GOT3 (cell line): ENCODE measurements at regions not wholly inside any gene's neighbourhood (a gene's known extent, or its start where the extent isn't known, plus 50 kb on each side); places are given as distances from the start of the nearest gene placed in this dataset.
"Not testable (repeated sequence)": the region's sequence is repeated elsewhere in the genome, so short reads cannot be mapped to it uniquely, and the experiment has no call there.

Source experiments
- DNase-seq: peaks from one replicate; lab custom pipeline; 2025; ENCODE audit warnings: mixed read lengths; lab: John Stamatoyannopoulos, UW

- DNase-seq, result no peak
Measured at GRCh38 chr2:161067846-161068350, 92.3 kb upstream of the TANK start.

- DNase-seq, result no peak
Measured at GRCh38 chr2:161068670-161069069, 91.6 kb upstream of the TANK start.

DNA sequence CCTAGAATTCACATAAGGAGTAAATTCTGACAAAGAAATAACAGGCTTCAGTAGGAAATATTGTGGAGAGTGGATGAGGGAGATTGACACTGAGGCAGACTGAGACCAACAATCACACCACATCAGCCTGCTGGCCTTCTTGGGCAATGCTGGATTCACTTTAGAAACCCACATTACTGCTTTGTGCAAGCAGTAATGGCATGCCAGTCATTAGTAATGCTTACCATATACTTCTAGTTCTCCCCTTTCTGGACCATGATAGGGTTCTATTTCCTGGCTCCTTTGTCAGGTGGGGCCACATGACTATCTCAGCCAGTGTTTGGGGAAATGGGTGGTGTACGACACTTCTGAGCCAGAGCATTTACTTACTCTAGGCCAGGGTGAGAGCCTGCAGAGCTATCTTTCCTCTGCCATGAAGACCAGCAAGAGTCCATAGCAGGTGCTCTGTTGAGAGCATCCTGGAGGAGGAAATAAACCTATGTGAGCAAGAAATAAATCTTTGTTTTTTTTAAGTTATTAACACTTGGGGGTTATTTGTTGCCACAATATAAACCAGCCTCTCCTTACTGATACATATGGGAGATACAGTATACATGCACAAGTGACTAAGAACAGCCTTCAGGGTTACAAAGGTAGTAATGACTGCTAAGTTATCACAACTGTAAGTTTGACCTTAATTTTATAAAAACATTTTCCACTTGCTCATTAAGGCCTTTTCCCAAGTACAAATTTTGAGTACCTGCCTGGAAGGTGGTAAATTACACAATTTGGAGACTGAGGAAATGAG, 89.3 kb upstream of the TANK start:
- no peak for DNase-seq

- not testable (repeated sequence) for DNase-seq
Measured at GRCh38 chr2:161072436-161072835, 87.8 kb upstream of the TANK start.

- no peak for DNase-seq
Measured at GRCh38 chr2:161075701-161076100, 84.5 kb upstream of the TANK start.

DNA sequence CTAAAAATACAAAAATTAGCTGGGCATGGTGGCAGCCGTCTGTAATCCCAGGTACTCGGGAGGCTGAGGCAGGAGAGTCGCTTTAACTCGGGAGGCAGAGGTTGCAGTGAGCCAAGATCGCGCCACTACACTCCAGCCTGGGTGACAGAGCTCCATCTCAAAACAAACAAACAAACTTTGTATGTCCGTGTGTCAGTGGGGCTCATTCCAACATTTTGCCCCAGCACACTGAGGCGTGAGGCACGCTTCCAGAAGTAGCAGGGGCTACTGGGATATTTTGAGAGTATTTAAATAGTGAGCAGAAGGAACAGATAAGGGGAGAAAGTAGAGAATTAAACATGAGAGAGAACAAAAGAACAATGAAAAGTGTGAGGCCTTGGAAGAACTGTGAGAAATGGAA, 83.3 kb upstream of the TANK start:
- DNase-seq, result no peak

- no peak for DNase-seq
Measured at GRCh38 chr2:161077367-161078210, 82.6 kb upstream of the TANK start.

GRCh38 chr2:161078211-161078539, 82.1 kb upstream of the TANK start:
- DNase-seq, result no peak

DNA sequence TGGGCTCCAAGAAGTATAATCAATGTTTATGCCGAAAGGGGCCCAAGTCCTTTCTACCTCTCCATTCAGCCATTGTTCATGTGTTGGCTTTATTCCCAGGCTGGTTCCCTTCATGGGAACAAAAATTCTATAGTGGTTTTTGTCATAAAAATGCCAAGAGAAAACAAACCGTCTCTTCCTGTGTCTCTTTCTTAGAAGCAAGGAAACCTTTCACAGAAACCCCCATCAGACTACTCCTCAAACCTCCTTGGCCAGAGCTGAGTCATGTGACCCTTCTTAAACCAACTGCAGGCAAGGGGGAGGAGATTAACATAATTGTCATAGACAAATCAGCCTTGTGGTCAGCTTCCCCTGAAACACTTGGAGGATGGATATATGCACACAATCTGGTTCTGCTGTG, 75.1 kb upstream of the TANK start:
- no peak for DNase-seq

DNA sequence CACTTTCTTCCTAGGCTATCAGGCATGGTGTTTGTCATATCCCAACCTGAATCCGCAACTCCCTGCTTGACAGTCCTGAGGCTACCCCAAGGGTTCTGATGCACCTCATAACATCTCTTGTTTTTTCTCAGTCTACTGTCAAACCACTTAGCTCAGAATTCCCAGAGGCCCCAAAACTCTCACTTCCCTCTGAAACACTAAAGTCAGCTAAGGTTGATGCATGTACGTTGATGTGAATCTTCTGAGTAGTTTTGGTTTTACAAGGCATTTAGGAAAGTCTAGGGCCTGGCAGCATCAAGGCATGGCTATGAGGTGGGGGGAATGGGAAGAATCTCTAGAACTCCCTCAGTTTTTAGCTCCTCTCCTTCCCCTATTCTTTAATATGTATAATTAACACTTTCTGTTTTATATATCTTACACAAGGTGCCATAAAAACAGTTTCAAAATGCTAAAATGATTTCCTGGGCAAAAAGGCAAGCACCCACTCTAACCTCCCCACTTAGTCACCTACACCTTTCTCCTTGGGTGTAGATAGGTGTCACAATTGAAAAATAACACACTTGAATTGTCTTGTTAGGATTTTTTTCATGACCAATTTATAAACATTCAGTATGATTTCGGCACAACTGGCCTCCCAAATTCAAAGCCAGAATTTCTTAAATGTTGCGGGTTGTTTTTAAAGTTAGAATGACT, 71.4 kb upstream of the TANK start:
- no peak for DNase-seq

DNA sequence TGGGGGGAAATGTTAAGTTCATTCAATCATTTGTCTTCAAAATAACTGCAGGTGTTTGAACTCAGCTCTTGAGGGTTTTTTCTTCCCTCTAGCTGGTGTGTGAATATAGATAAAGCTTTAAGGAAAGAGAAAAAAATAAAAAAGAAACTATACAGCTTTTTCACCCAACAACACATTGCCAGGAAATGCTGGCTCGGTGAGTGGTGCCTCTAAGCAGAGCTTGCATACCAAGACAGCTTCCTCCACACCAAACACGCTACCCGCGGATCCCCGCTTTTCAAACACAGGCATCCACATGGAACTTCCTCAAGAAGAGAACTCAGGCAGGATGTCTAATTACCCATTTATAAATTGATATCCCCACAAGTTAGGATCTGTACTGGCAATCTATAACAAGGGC, 69.8 kb upstream of the TANK start:
- DNase-seq, result no peak

GRCh38 chr2:161095314-161095713, 64.9 kb upstream of the TANK start:
- no peak for DNase-seq

GRCh38 chr2:161096336-161096735, 63.9 kb upstream of the TANK start:
- DNase-seq, result no peak

GRCh38 chr2:161097157-161097556, 63.1 kb upstream of the TANK start:
- DNase-seq, result no peak

DNA sequence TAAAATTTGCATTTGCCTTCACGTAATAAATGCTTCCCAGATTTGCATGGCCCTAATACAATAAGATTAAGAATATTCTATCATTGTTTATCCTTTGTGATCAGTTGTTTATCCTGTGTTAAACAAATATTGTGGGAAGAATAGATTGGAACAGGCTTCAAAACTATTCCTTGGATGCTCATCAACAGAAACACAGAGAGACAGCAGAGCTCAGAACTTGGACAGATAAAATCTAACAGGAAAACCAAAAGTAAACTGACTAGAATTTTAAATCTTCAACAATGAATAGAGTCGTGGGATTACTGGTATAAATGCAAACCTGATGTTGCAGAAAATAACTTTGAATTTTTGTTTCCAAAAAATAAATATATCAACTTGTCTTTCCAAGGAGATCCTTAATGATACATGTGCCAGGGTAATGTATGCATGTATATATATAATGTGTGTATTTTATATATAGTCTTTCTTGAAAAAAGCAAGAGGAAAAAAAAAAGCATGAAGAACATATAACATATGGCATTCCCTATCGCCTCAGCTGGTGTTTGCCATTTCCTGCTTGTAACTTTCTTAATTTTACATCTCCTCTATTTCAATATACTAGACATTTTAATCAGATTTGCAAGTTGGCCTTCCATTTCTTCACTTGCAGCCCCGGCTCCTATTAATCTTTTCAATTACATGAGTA, 59.9 kb upstream of the TANK start:
- no peak for DNase-seq

- DNase-seq, result no peak
Measured at GRCh38 chr2:161101406-161101805, 58.8 kb upstream of the TANK start.

DNA sequence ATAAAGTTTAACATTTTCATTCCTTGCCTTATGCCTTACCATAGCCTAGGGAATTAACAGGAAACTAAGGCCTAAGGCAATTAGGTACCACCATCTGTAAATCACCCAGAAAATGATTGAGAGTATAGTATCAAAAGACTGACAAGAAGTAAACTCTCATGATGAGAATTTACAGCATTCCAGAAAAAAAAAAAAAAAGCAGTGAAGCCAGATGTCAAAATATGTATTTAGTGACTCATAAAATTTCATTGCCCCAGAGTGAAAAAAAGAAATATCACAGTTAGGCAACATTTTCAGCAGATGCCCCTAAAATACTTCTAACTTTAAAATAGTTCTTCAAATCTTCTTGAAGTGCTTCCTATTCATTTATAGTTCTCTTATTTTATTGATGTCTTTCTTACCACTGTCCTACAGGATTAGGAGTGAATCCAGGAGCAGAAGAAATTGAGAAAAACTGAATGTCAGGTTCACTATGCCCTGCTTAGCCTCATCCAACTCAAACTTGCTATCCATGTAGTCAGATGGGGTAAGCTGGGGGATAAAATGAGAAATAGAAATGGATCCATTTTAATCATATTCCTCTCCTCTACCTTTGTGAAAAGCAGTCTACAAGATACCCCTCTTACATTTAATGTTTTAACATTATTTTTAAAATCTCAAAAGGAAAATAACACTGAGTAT, 57.3 kb upstream of the TANK start:
- DNase-seq, result no peak

DNA sequence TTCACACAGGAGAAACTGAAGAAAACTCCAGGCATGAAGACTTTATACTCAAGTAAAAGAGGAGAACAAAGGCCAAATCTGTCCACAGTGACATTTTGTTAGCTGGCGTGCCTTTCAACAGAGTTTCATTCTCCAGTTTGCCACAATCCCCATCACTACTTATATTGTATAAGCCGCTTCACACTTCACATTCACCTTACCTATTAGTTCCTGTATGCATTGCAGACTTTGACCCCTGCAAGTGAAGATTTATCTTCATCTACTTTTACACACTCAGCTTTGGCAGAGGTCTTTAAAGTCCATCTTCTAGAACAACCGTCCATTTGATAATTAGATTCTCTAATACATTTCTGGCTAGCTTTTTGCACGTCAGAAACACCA, 56.8 kb upstream of the TANK start:
- no peak for DNase-seq

DNA sequence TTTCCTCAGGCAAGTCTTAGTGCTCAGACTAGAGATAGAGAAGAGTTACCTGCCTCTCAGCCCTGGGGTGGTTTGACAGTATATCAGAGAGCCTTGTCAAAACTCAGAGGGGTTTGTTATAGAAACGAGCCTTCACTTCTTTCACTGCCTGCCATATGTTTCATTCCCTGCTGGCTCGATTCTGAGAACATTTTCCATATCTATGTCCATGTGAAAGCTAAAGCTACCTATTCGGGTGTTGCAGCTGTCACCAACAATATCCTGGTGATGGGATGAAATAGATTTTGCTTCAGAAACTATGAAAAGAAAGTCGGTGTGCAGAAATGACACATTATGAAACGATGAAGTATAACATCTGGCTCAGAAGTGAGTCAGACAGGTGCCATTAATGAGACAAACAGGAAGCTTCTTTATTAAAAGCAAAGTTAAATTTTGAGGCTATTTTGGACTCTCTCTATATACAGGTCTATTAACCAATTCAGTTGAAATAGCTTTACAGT, 56.1 kb upstream of the TANK start:
- no peak for DNase-seq

DNA sequence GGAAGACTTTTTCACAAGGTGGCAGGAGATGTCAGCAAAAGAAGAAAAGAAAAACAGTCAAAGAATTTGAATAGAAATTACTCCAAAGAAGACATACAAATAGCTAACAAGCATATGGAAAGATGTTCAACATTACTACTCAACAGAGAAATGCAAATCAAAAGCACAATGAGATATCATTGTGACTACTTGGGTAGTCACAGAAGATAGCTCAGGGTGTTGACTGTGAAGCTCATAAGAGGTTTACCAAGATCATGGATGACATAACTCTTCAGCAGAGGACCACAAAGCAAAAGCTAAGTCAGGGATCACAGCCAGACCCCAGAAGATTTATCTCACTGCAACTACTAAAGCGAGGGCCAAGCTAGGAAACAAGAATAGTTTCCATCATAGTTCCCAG, 53.0 kb upstream of the TANK start:
- no peak for DNase-seq
